ENCODE measurements at regions not wholly inside any gene's neighbourhood (a gene's known extent, or its start where the extent isn't known, plus 50 kb on each side); places are given as distances from the start of the nearest gene placed in this dataset.

DNA sequence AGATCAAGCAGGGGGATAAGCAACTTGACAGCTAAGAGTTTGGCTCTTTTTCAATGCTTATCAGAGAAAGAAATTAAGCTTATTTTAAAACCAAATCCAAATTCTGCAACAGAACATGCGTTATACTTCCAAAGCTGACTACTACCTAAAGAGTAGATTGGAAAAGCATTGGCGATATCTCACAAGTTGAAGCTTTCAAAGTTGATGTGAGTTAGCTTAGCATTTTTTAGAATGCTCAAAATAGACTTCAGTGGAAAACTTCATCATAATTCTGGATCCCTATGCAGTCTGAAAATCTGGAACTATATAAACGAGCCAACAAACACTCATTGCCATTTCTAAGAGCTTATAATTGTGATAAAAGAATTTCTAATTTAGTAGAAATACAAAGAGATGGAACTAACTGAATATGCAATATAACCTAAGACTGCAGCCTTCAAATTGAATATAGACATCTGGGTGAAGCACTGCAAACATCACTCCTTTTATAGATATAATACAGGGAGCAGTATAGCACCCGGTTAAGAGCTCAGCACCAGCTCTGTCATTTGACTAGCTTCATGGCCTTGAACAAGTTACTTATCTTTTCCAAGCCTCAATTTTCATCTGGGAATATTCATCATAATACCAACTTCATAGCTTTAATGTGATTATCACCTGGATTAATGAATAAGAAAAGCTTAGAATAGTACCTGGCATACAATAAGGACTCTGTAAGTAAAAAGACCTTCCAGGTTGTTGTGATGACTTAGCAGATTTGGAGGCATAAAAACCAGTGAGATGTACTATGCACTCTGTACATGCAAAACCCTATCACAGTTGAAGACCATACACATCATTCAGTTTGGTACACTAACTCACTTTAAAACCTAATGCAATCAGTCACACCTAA lies 242.7 kb upstream of the TTC14 start:
- no peak for TF ChIP-seq CTCF (conservative IDR thresholded peaks at IDR 0.05 in 1 of 2, IDR thresholded peaks at IDR 0.05 in 1 of 2; ENCODE audit: low read depth in 1 of 2, low read length in 2 of 2)
- no peak for TF ChIP-seq EZH2 (IDR thresholded peaks at IDR 0.05; ENCODE audit: low read length, missing control alignments)

All from fibroblast of lung (primary cell).